ENCODE measurements at regions not wholly inside any gene's neighbourhood (a gene's known extent, or its start where the extent isn't known, plus 50 kb on each side); places are given as distances from the start of the nearest gene placed in this dataset.

GRCh38 chr1:73467731-73468130 lies 730.2 kb downstream of the LRRIQ3 start:
- CTCF ChIA-PET = no interaction called here
- DNase-seq (ENCODE audit: low read depth, low spot score) = no peak
- dilution Hi-C loops (cut with MboI; ENCODE audit: extremely low pct_ligation_motif_present, low sequenced_read_pairs) = no loop called here

DNA sequence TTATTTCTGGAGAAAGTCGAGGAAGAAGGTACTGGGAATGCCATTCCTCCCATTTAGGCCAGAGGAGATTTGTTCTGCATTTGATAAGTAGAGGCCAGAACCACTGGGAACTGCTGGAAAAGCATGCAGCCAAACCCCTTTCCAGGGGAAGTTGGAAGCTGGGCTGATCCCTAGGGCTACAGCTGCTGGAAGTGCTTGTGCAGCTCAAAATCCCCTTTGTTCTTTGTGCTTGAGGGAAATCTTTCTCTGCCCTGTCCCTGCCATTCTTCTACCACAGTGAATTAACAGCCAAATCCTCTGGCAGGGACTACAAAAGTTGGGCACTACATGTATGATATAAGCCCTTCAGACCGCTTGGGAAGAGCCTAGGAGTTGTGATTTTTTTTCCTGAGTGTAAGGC lies 734.1 kb downstream of the LRRIQ3 start:
- BruUV-seq (replicated peaks) = no TSS peak
- Histone ChIP-seq H3K27me3 (ENCODE audit: control insufficient read depth in 2 of 2, insufficient read depth in 2 of 2, low read length in 2 of 2) (no peaks in the 10 kb centered on the region), H4K20me1 (replicated peaks; ENCODE audit: control insufficient read depth, extremely low read depth, insufficient read depth, low read length) (no peaks in the 10 kb centered on the region), H2AFZ (ENCODE audit: low read depth, low read length) (no peak overlapping the region), H3K36me3 (ENCODE audit: control insufficient read depth in 2 of 2, extremely low read depth in 1 of 2, insufficient read depth in 2 of 2, low read length in 2 of 2) (no peaks in the 10 kb centered on the region), H3K4me3 (replicated peaks in 1 of 3; ENCODE audit: insufficient read depth in 1 of 3, low read depth in 1 of 3, low read length in 3 of 3) (no peak overlapping the region), H3K27ac (ENCODE audit: insufficient read depth, low read depth, low read length) (no peak overlapping the region), H3K4me1 (ENCODE audit: control insufficient read depth, extremely low read depth, insufficient read depth, low read length) (no peaks in the 10 kb centered on the region), H3K9me3 (replicated peaks; ENCODE audit: control insufficient read depth, insufficient read depth, low read length) (no peaks in the 10 kb centered on the region), H3K9me1 (replicated peaks; ENCODE audit: control insufficient read depth, extremely low read depth, insufficient read depth, low read length) (no peaks in the 10 kb centered on the region), H3K79me2 (ENCODE audit: control insufficient read depth, insufficient read depth, low read length) (no peaks in the 10 kb centered on the region), H3K4me2 (ENCODE audit: insufficient read depth, low read length) (no peak overlapping the region), H3K9ac (replicated peaks; ENCODE audit: extremely low read depth, insufficient read depth, low read length) (no peak overlapping the region)
- intact Hi-C loops (cut with micrococcal nuclease) (no loop called here), dilution Hi-C loops (cut with MboI; ENCODE audit: extremely low pct_ligation_motif_present, low sequenced_read_pairs) (no loop called here)
- ChIA-PET POLR2A (no interaction called here), CTCF (no interaction called here)
- FAIRE-seq = no peak
- no peak for DNase-seq (ENCODE audit: low read depth, low spot score)
- no peak for TF ChIP-seq MYC (IDR thresholded peaks at IDR 0.05; ENCODE audit: low read depth, low read length)
- TF ChIP-seq FOS (IDR thresholded peaks at IDR 0.05; ENCODE audit: borderline replicate concordance, insufficient read depth, low read length) = no peak
- TF ChIP-seq, protein P1, sequence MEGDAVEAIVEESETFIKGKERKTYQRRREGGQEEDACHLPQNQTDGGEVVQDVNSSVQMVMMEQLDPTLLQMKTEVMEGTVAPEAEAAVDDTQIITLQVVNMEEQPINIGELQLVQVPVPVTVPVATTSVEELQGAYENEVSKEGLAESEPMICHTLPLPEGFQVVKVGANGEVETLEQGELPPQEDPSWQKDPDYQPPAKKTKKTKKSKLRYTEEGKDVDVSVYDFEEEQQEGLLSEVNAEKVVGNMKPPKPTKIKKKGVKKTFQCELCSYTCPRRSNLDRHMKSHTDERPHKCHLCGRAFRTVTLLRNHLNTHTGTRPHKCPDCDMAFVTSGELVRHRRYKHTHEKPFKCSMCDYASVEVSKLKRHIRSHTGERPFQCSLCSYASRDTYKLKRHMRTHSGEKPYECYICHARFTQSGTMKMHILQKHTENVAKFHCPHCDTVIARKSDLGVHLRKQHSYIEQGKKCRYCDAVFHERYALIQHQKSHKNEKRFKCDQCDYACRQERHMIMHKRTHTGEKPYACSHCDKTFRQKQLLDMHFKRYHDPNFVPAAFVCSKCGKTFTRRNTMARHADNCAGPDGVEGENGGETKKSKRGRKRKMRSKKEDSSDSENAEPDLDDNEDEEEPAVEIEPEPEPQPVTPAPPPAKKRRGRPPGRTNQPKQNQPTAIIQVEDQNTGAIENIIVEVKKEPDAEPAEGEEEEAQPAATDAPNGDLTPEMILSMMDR (IDR thresholded peaks at IDR 0.05; ENCODE audit: extremely low read depth in 1 of 2, insufficient read depth in 1 of 2, low read depth in 1 of 2, low read length in 2 of 2) = no peak
- no peak for TF ChIP-seq MAX (IDR thresholded peaks at IDR 0.05; ENCODE audit: insufficient read depth, insufficient read length)
- TF ChIP-seq POLR2A (IDR thresholded peaks at IDR 0.05; ENCODE audit: low read depth, low read length) = no peak
- no peak for TF ChIP-seq POLR2AphosphoS5 (IDR thresholded peaks at IDR 0.05; ENCODE audit: insufficient read depth, low read depth, low read length)
- no peak for TF ChIP-seq GATA2 (IDR thresholded peaks at IDR 0.05; ENCODE audit: insufficient read depth, insufficient read length, low read depth, low read length)
- no peak for TF ChIP-seq JUN (IDR thresholded peaks at IDR 0.05; ENCODE audit: borderline replicate concordance, insufficient read depth, insufficient read length, low read depth)
- no peak for TF ChIP-seq EZH2 (IDR thresholded peaks at IDR 0.05; ENCODE audit: borderline replicate concordance, low read depth, low read length, severe bottlenecking)

More at GRCh38 chr1:73467731-73468130, 730.2 kb downstream of the LRRIQ3 start:
- Histone ChIP-seq H3K9ac (replicated peaks; ENCODE audit: extremely low read depth, insufficient read depth, low read length) (no peak overlapping the region), H3K27me3 (ENCODE audit: control insufficient read depth in 2 of 2, insufficient read depth in 2 of 2, low read length in 2 of 2) (no peaks in the 10 kb centered on the region), H3K9me1 (replicated peaks; ENCODE audit: control insufficient read depth, extremely low read depth, insufficient read depth, low read length) (no peaks in the 10 kb centered on the region), H3K27ac (ENCODE audit: insufficient read depth, low read depth, low read length) (no peak overlapping the region), H3K4me2 (ENCODE audit: insufficient read depth, low read length) (no peak overlapping the region), H3K4me3 (replicated peaks in 1 of 3; ENCODE audit: insufficient read depth in 1 of 3, low read depth in 1 of 3, low read length in 3 of 3) (no peak overlapping the region), H4K20me1 (replicated peaks; ENCODE audit: control insufficient read depth, extremely low read depth, insufficient read depth, low read length) (no peaks in the 10 kb centered on the region), H3K36me3 (ENCODE audit: control insufficient read depth in 2 of 2, extremely low read depth in 1 of 2, insufficient read depth in 2 of 2, low read length in 2 of 2) (no peaks in the 10 kb centered on the region), H2AFZ (ENCODE audit: low read depth, low read length) (no peak overlapping the region), H3K4me1 (ENCODE audit: control insufficient read depth, extremely low read depth, insufficient read depth, low read length) (no peaks in the 10 kb centered on the region), H3K9me3 (replicated peaks; ENCODE audit: control insufficient read depth, insufficient read depth, low read length) (no peaks in the 10 kb centered on the region), H3K79me2 (ENCODE audit: control insufficient read depth, insufficient read depth, low read length) (no peaks in the 10 kb centered on the region)
- no TSS peak for BruUV-seq (replicated peaks)
- intact Hi-C loops (cut with micrococcal nuclease) = no loop called here
- POLR2A ChIA-PET = no interaction called here
- TF ChIP-seq, protein P1 (IDR thresholded peaks at IDR 0.05; ENCODE audit: extremely low read depth in 1 of 2, insufficient read depth in 1 of 2, low read depth in 1 of 2, low read length in 2 of 2) = no peak
- TF ChIP-seq MYC (IDR thresholded peaks at IDR 0.05; ENCODE audit: low read depth, low read length) = no peak
- TF ChIP-seq GATA2 (IDR thresholded peaks at IDR 0.05; ENCODE audit: insufficient read depth, insufficient read length, low read depth, low read length) = no peak
- TF ChIP-seq FOS (IDR thresholded peaks at IDR 0.05; ENCODE audit: borderline replicate concordance, insufficient read depth, low read length) = no peak
- no peak for TF ChIP-seq EZH2 (IDR thresholded peaks at IDR 0.05; ENCODE audit: borderline replicate concordance, low read depth, low read length, severe bottlenecking)
- TF ChIP-seq MAX (IDR thresholded peaks at IDR 0.05; ENCODE audit: insufficient read depth, insufficient read length) = no peak
- FAIRE-seq = no peak

All from endothelial cell of umbilical vein (primary cell).